Adrenal gland (tissue), 5 donors: ENCODE measurements at regions not wholly inside any gene's neighbourhood (a gene's known extent, or its start where the extent isn't known, plus 50 kb on each side); places are given as distances from the start of the nearest gene placed in this dataset.

Experiments used
- POLR2A ChIP-seq, 2 donors: fragments of 450-650 bp; IDR thresholded peaks; one replicate each; pipeline ENCODE4 v1.6.1; 2017; ENCODE audit warnings: antibody characterized with exemption in 2 of 2, mild to moderate bottlenecking in 2 of 2, moderate library complexity in 1 of 2
- TF ChIP-seq, protein P1 (sequence below), 6 experiments: fragments of 450-650 bp in 4 of 6; fragments of 200-600 bp in 2 of 6; sonication (generic) in 1 of 6; IDR thresholded peaks; 1 replicate in 5 of 6; 2 replicates in 1 of 6; pipeline versions ENCODE4 v1.5.1 to v1.8.0; 2016 to 2021; ENCODE audit warnings: antibody characterized with exemption in 6 of 6, mild to moderate bottlenecking in 2 of 6, moderate library complexity in 1 of 6
- donor health status: DM: no; HTN: no; CAD: no.

DNA sequence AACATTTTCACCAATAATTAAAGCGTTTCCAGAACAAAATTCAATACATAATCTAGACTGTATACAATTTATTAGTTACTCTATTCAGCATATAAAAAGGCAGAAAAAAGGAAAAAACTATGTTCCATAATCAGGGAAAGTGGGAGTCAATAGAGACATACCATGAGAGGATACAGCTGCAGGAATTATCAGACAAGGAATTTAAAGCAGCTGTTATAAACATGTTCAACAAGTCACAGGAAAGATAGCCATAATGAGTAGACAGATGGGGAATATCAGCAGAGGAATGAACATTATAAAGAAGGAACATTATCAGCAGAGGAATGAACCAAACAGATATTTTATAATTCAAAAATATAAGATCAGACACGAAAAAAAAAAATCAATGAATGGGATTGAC, 500.6 kb upstream of the RPS6KA3 start:
- TF ChIP-seq, protein P1, sequence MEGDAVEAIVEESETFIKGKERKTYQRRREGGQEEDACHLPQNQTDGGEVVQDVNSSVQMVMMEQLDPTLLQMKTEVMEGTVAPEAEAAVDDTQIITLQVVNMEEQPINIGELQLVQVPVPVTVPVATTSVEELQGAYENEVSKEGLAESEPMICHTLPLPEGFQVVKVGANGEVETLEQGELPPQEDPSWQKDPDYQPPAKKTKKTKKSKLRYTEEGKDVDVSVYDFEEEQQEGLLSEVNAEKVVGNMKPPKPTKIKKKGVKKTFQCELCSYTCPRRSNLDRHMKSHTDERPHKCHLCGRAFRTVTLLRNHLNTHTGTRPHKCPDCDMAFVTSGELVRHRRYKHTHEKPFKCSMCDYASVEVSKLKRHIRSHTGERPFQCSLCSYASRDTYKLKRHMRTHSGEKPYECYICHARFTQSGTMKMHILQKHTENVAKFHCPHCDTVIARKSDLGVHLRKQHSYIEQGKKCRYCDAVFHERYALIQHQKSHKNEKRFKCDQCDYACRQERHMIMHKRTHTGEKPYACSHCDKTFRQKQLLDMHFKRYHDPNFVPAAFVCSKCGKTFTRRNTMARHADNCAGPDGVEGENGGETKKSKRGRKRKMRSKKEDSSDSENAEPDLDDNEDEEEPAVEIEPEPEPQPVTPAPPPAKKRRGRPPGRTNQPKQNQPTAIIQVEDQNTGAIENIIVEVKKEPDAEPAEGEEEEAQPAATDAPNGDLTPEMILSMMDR (IDR thresholded peaks at IDR 0.05): no peak
- TF ChIP-seq POLR2A (IDR thresholded peaks at IDR 0.05): no peak
